ENCODE measurements at regions not wholly inside any gene's neighbourhood (a gene's known extent, or its start where the extent isn't known, plus 50 kb on each side); places are given as distances from the start of the nearest gene placed in this dataset.

GRCh38 chr9:13378154-13378553, 98.7 kb upstream of the MPDZ start:
- DNase-seq, result no peak

- DNase-seq, result no peak
Measured at GRCh38 chr9:13377171-13377925, 97.9 kb upstream of the MPDZ start.

- no peak for DNase-seq
Measured at GRCh38 chr9:13372510-13372909, 93.0 kb upstream of the MPDZ start.

- DNase-seq, result no peak
Measured at GRCh38 chr9:13369431-13369830, 89.9 kb upstream of the MPDZ start.

- no peak for DNase-seq
Measured at GRCh38 chr9:13367784-13368183, 88.3 kb upstream of the MPDZ start.

GRCh38 chr9:13364271-13365000, 84.9 kb upstream of the MPDZ start:
- no peak for DNase-seq

GRCh38 chr9:13361076-13361475, 81.6 kb upstream of the MPDZ start:
- DNase-seq, result no peak

GRCh38 chr9:13360188-13360587, 80.7 kb upstream of the MPDZ start:
- no peak for DNase-seq

- DNase-seq, result no peak
Measured at GRCh38 chr9:13358128-13358527, 78.6 kb upstream of the MPDZ start.

GRCh38 chr9:13354733-13355132, 75.2 kb upstream of the MPDZ start:
- no peak for DNase-seq

- DNase-seq, result no peak
Measured at GRCh38 chr9:13352451-13352979, 73.0 kb upstream of the MPDZ start.

- DNase-seq, result no peak
Measured at GRCh38 chr9:13351778-13352386, 72.4 kb upstream of the MPDZ start.

GRCh38 chr9:13332571-13332970, 53.1 kb upstream of the MPDZ start:
- DNase-seq, result no peak

GRCh38 chr9:13331320-13331719, 51.8 kb upstream of the MPDZ start:
- no peak for DNase-seq

- DNase-seq, result no peak
Measured at GRCh38 chr9:13330396-13331004, 51.0 kb upstream of the MPDZ start.
